ENCODE measurements at regions not wholly inside any gene's neighbourhood (a gene's known extent, or its start where the extent isn't known, plus 50 kb on each side); places are given as distances from the start of the nearest gene placed in this dataset.

GRCh38 chr2:217142649-217143266 is 282.9 kb upstream of the TNP1 start:
- peaks cover 11% of the 10 kb centered on the region for H3K9me3 ChIP-seq (ENCODE audit: severe bottlenecking)
- no peaks in the 10 kb centered on the region for H3K36me3 ChIP-seq
- peak; percentile 48; the same call in 1 of the 2 replicates for TF ChIP-seq CTCF (IDR thresholded peaks at IDR 0.05; ENCODE audit: low read depth, low read length)
- H3K27ac ChIP-seq, result no peak overlapping the region
- DNase-seq, result peak; percentile 64
- no peak overlapping the region for H3K4me3 ChIP-seq (ENCODE audit: low read depth, low read length)
- no peaks in the 10 kb centered on the region for H3K27me3 ChIP-seq (ENCODE audit: insufficient read depth, low read depth, severe bottlenecking)

DNA sequence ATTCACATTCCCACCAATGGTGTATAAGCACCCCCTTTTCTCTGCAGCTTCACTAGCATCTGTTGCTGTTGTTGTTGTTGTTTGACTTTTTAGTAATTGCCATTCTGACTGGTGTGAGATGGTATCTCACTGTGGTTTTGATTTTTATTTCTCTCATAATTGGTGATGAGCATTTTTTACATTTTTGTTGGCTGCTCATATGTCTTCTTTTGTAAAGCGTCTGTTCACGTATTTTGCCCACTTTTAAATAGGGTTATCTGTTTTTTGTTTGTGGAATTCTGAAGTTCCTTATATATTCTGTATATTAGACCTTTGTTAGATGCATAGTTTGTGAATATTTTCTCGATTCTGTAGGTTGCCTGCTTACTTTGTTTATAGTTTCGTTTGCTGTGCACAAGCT is 278.4 kb upstream of the TNP1 start:
- Histone ChIP-seq H3K4me3 (ENCODE audit: low read depth, low read length) (no peak overlapping the region), H3K27ac (no peak overlapping the region), H3K27me3 (ENCODE audit: insufficient read depth, low read depth, severe bottlenecking) (no peaks in the 10 kb centered on the region), H3K36me3 (no peaks in the 10 kb centered on the region), H3K9me3 (ENCODE audit: severe bottlenecking) (peaks cover 11% of the 10 kb centered on the region)
- DNase-seq, result no peak
- TF ChIP-seq CTCF (IDR thresholded peaks at IDR 0.05; ENCODE audit: low read depth, low read length), result no peak

DNA sequence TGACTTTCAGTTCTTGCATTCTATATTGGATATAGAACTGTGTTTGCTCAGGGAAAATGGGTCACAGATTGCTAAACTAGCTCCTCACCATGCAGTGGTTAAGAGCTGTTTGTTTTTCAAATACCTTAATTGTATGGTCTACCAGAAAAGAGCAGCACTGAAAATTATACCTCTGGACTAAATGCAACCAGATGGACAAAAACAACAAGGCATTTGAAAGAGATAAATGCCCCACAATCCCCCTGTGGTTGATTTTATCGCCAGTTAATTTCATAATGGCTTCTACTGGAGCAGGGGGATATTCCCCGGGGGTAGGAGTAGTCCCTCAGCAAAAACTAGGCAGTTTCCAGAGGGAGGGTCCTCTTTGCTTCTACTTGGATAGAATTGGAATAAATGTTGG is 267.9 kb upstream of the TNP1 start:
- no peak for TF ChIP-seq CTCF (IDR thresholded peaks at IDR 0.05; ENCODE audit: low read depth, low read length)
- no peaks in the 10 kb centered on the region for H3K36me3 ChIP-seq
- no peak overlapping the region for H3K27ac ChIP-seq
- H3K27me3 ChIP-seq (ENCODE audit: insufficient read depth, low read depth, severe bottlenecking), result no peaks in the 10 kb centered on the region
- no peak overlapping the region for H3K4me3 ChIP-seq (ENCODE audit: low read depth, low read length)
- DNase-seq, result no peak
- H3K9me3 ChIP-seq (ENCODE audit: severe bottlenecking), result no peaks in the 10 kb centered on the region

DNA sequence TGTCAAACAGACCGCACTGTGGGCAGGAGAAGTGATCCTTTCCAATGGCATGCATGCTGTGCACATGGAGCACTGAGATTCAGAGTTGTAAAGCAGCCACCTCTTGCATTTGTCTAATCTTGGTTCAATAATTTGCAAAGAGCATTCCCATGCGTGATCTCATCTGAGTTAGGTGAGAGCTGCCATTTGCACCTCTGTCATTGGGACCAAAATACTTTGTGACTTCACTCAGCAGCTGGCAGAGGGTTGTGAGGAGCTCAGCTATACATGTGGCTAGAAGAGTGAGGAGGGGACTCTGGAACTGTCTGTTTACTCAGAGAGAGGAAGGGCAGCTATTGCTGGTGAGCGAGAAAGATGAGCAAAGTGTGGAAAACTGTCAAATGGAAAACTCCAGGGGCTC is 265.1 kb upstream of the TNP1 start:
- H3K4me3 ChIP-seq (ENCODE audit: low read depth, low read length), result no peak overlapping the region
- no peak for DNase-seq
- H3K27me3 ChIP-seq (ENCODE audit: insufficient read depth, low read depth, severe bottlenecking), result no peaks in the 10 kb centered on the region
- TF ChIP-seq CTCF (IDR thresholded peaks at IDR 0.05; ENCODE audit: low read depth, low read length), result no peak
- H3K27ac ChIP-seq, result no peak overlapping the region
- no peaks in the 10 kb centered on the region for H3K36me3 ChIP-seq
- no peaks in the 10 kb centered on the region for H3K9me3 ChIP-seq (ENCODE audit: severe bottlenecking)

- Histone ChIP-seq H3K4me3 (ENCODE audit: low read depth, low read length) (no peak overlapping the region), H3K36me3 (no peaks in the 10 kb centered on the region), H3K9me3 (ENCODE audit: severe bottlenecking) (no peaks in the 10 kb centered on the region), H3K27me3 (ENCODE audit: insufficient read depth, low read depth, severe bottlenecking) (no peaks in the 10 kb centered on the region), H3K27ac (no peak overlapping the region)
- no peak for DNase-seq
- no peak for TF ChIP-seq CTCF (IDR thresholded peaks at IDR 0.05; ENCODE audit: low read depth, low read length)
Observed at GRCh38 chr2:217124050-217124449, 264.2 kb upstream of the TNP1 start.

DNA sequence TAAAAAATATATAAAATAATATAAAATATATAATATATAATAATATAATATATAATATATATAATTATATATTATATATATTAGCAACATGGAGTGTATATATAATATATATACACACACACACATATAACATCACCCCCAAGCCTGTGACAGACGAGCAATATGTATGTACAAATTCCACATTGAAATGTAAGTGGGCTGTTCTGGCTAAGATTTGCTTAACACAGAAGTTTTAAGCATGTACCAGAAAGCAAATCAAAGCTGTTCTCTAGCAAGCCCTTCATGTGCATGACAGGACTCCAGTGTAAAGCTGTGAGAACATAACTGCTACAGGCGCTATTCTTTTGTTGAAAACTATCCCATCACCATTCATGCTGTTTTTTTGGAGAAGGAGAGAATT is 261.7 kb upstream of the TNP1 start:
- Histone ChIP-seq H3K4me3 (ENCODE audit: low read depth, low read length) (no peak overlapping the region), H3K36me3 (no peaks in the 10 kb centered on the region), H3K27me3 (ENCODE audit: insufficient read depth, low read depth, severe bottlenecking) (no peaks in the 10 kb centered on the region), H3K9me3 (ENCODE audit: severe bottlenecking) (no peaks in the 10 kb centered on the region), H3K27ac (no peak overlapping the region)
- DNase-seq, result no peak
- TF ChIP-seq CTCF (IDR thresholded peaks at IDR 0.05; ENCODE audit: low read depth, low read length), result no peak

Data from WERI-Rb-1 (cell line).